IMR-90 (cell line): ENCODE measurements at regions not wholly inside any gene's neighbourhood (a gene's known extent, or its start where the extent isn't known, plus 50 kb on each side); places are given as distances from the start of the nearest gene placed in this dataset.

Source experiments
- ATAC-seq: fragments of 200-7000 bp; cut with Tn5 transposase; 2 replicates; pipeline ENCODE4 v1.9.1; 2020; ENCODE audit warnings: low read depth, mild to moderate bottlenecking, moderate library complexity
- BruUV-seq: library from RNA; stranded (reverse); fragments of 400-500 nt; replicated peaks from 2 replicates; lab custom pipeline; 2021; lab: Mats Ljungman, UMichigan
- CTCF ChIA-PET: fragments of 300-600 bp; formaldehyde crosslinking; extraction: SDS; loops from one replicate; lab custom pipeline; 2021; ENCODE audit warnings: antibody characterized with exemption; lab: Yijun Ruan, JAX
- POLR2A ChIA-PET: fragments of 300-600 bp; sonication (Branson Sonifier 250); formaldehyde crosslinking; loops from one replicate; lab custom pipeline; 2022; ENCODE audit warnings: antibody characterized with exemption; ENCODE audit not compliant: unreplicated experiment; lab: Charles Lee
- DNase-seq: peaks from one replicate; pipeline ENCODE4 v3.0.0; 2013
- H2AFZ ChIP-seq: replicated peaks from 2 replicates; pipeline ENCODE3; 2013; ENCODE audit warnings: low read length, mild to moderate bottlenecking; ENCODE audit not compliant: poor library complexity
- H2AK5ac ChIP-seq: 2 replicates; pipeline ENCODE4 v1.6.1; 2013; ENCODE audit warnings: low read depth, low read length, inconsistent platforms
- H2AK9ac ChIP-seq: replicated peaks from 2 replicates; pipeline ENCODE3; 2013; ENCODE audit warnings: mild to moderate bottlenecking, low read depth, low read length, moderate library complexity; ENCODE audit not compliant: poor library complexity
- H2BK120ac ChIP-seq: 2 replicates; pipeline ENCODE4 v1.6.1; 2013; ENCODE audit warnings: low read depth, low read length, inconsistent platforms
- H2BK15ac ChIP-seq: 3 replicates; pipeline ENCODE4 v1.6.1; 2013; ENCODE audit warnings: low read depth, low read length, inconsistent platforms
- H2BK20ac ChIP-seq: 2 replicates; pipeline ENCODE4 v1.6.1; 2013; ENCODE audit warnings: low read depth, mild to moderate bottlenecking, inconsistent platforms, low read length, moderate library complexity
- H2BK5ac ChIP-seq: 2 replicates; pipeline ENCODE4 v1.6.1; 2013; ENCODE audit warnings: mild to moderate bottlenecking, low read depth, low read length, inconsistent platforms; ENCODE audit not compliant: poor library complexity, severe bottlenecking
- H3K14ac ChIP-seq: replicated peaks from 2 replicates; pipeline ENCODE4 v1.6.1; 2013; ENCODE audit warnings: low read depth, low read length, inconsistent platforms
- H3K18ac ChIP-seq: 2 replicates; pipeline ENCODE4 v1.6.1; 2013; ENCODE audit warnings: low read depth, low read length, control low read depth
- H3K23ac ChIP-seq: 2 replicates; pipeline ENCODE4 v1.6.1; 2013; ENCODE audit warnings: low read depth, low read length, inconsistent platforms
- H3K27ac ChIP-seq: 2 replicates; pipeline ENCODE4 v1.5.1; 2013; ENCODE audit warnings: mild to moderate bottlenecking, control low read depth, low read length; ENCODE audit not compliant: insufficient read depth
- H3K27me3 ChIP-seq: 2 replicates; pipeline ENCODE4 v1.6.1; 2013; ENCODE audit warnings: low read length; ENCODE audit not compliant: control insufficient read depth, insufficient read depth
- H3K36me3 ChIP-seq: 2 replicates; pipeline ENCODE4 v1.6.1; 2013; ENCODE audit warnings: low read length, mixed read lengths; ENCODE audit not compliant: control insufficient read depth, insufficient read depth
- H3K4ac ChIP-seq: 2 replicates; pipeline ENCODE4 v1.6.1; 2013; ENCODE audit warnings: low read depth, low read length, inconsistent platforms
- H3K4me1 ChIP-seq: 2 replicates; pipeline ENCODE4 v1.6.1; 2013; ENCODE audit warnings: low read length, mixed read lengths; ENCODE audit not compliant: control insufficient read depth, insufficient read depth
- H3K4me2 ChIP-seq: 2 replicates; pipeline ENCODE4 v1.6.1; 2013; ENCODE audit warnings: low read depth, mild to moderate bottlenecking, control low read depth, low read length, moderate library complexity
- H3K4me3 ChIP-seq: 2 replicates; pipeline ENCODE4 v1.5.1; 2013; ENCODE audit warnings: low read depth, mild to moderate bottlenecking, control low read depth, low read length, moderate library complexity; ENCODE audit not compliant: insufficient read depth
- H3K56ac ChIP-seq: 2 replicates; pipeline ENCODE4 v1.6.1; 2013; ENCODE audit warnings: low read length, inconsistent platforms; ENCODE audit not compliant: insufficient read depth; ENCODE audit errors: extremely low read depth
- H3K79me1 ChIP-seq, 2 experiments: 2 replicates each; pipeline ENCODE4 v1.6.1; 2013; ENCODE audit warnings: low read length in 2 of 2, inconsistent platforms in 1 of 2, low read depth in 1 of 2
- H3K9ac ChIP-seq: 2 replicates; pipeline ENCODE4 v1.6.1; 2013; ENCODE audit warnings: low read depth, low read length, control low read depth
- H3K9me1 ChIP-seq: 2 replicates; pipeline ENCODE4 v1.6.1; 2013; ENCODE audit warnings: low read length, inconsistent platforms; ENCODE audit not compliant: insufficient read depth
- H3K9me3 ChIP-seq: 2 replicates; pipeline ENCODE4 v1.6.1; 2013; ENCODE audit warnings: low read length; ENCODE audit not compliant: control insufficient read depth, insufficient read depth
- H4K20me1 ChIP-seq: 2 replicates; pipeline ENCODE4 v1.6.1; 2013; ENCODE audit warnings: low read length, inconsistent platforms; ENCODE audit not compliant: insufficient read depth
- H4K5ac ChIP-seq: 2 replicates; pipeline ENCODE4 v1.6.1; 2013; ENCODE audit warnings: mild to moderate bottlenecking, low read depth, low read length, control low read depth
- H4K8ac ChIP-seq, 2 experiments: 2 replicates each; pipeline ENCODE4 v1.6.1; 2013; ENCODE audit warnings: low read depth in 2 of 2, low read length in 2 of 2, control low read depth in 1 of 2, inconsistent platforms in 1 of 2
- H4K91ac ChIP-seq: 2 replicates; pipeline ENCODE4 v1.6.1; 2013; ENCODE audit warnings: low read depth, low read length, inconsistent platforms; ENCODE audit not compliant: insufficient read depth
- POLR2A ChIP-seq: IDR thresholded peaks from 2 replicates; pipeline ENCODE4 v1.6.1; 2012; ENCODE audit warnings: mild to moderate bottlenecking, low read depth, low read length
- whole genome bisulfite sequencing, 2 experiments: methylation state at CpG; one replicate each; pipeline versions ENCODE4 v1.1.5 to v1.1.7; 2013; ENCODE audit warnings: missing lambda C conversion rate in 2 of 2; ENCODE audit not compliant: insufficient read length in 1 of 2; ENCODE audit errors: extremely low coverage in 2 of 2; 5-methylcytosine and 5-hydroxymethylcytosine counted together
- dilution Hi-C: fragments of 300-500 bp; cut with HindIII; formaldehyde crosslinking; loops from one replicate; pipeline ENCODE4 v1.14.3; 2018; ENCODE audit warnings: low sequenced_read_pairs; ENCODE audit not compliant: unreplicated experiment
- in situ Hi-C: fragments of 300-500 bp; cut with MboI; formaldehyde crosslinking; loops from 3 replicates; pipeline ENCODE4 v1.14.3; 2019; ENCODE audit warnings: low sequenced_read_pairs, inconsistent platforms, mixed read lengths
- intact Hi-C: fragments of 100-400 bp; cut with micrococcal nuclease; formaldehyde crosslinking; loops from 2 replicates; pipeline ENCODE4 v1.10.0; 2022

- no CpG with 5 or more reads among the region's 11 CpGs for WGBS, 2 experiments
- POLR2A ChIA-PET, result no interaction called here
- H4K5ac ChIP-seq, result no peak overlapping the region
- H3K4me3 ChIP-seq, result no peak overlapping the region
- no peak for TF ChIP-seq POLR2A
- H3K14ac ChIP-seq, result no peak overlapping the region
- peaks cover 3% of the 10 kb centered on the region; the same call in 1 of the 2 replicates for H3K36me3 ChIP-seq
- no peak overlapping the region for H4K91ac ChIP-seq
- H2AK9ac ChIP-seq, result no peak overlapping the region
- no peaks in the 10 kb centered on the region for H3K4me1 ChIP-seq
- dilution Hi-C loops, result loop anchor here (25.0 kb wide), 1 partner anchor 176 kb away; no protein-coding TSS in a partner anchor
- no peak overlapping the region for H2AFZ ChIP-seq
- H3K9me3 ChIP-seq, result peaks cover 5% of the 10 kb centered on the region
- H2BK20ac ChIP-seq, result no peak overlapping the region
- H4K8ac ChIP-seq, result no peak overlapping the region
- H3K4me2 ChIP-seq, result no peak overlapping the region
- H4K20me1 ChIP-seq, result no peaks in the 10 kb centered on the region
- no peak overlapping the region for H3K4ac ChIP-seq
- no peak overlapping the region for H3K9ac ChIP-seq
- no peak overlapping the region for H3K56ac ChIP-seq
- H3K27ac ChIP-seq, result no peak overlapping the region
- no peak overlapping the region for H3K18ac ChIP-seq
- CTCF ChIA-PET, result interaction anchor here (0.9 to 1.1 kb wide), 2 partner anchors 14 to 160 kb away, joined by 3 read pairs; no protein-coding TSS in a partner anchor
- intact Hi-C loops, result no loop called here
- no peaks in the 10 kb centered on the region for H3K79me1 ChIP-seq
- in situ Hi-C loops, result loop anchor here (25.0 kb wide), 1 partner anchor 876 kb away; no protein-coding TSS in a partner anchor
- no TSS peak for BruUV-seq
- H2BK5ac ChIP-seq, result no peak overlapping the region
- no peak overlapping the region for H2BK15ac ChIP-seq
- H3K9me1 ChIP-seq, result no peaks in the 10 kb centered on the region; the same call in 1 of the 2 replicates
- ATAC-seq (no peak), DNase-seq (no peak)
- H2AK5ac ChIP-seq, result no peak overlapping the region
- no peak overlapping the region for H3K23ac ChIP-seq
- H3K27me3 ChIP-seq, result no peaks in the 10 kb centered on the region
- H2BK120ac ChIP-seq, result no peak overlapping the region
Measured at GRCh38 chr1:184810735-184811343, 56.2 kb upstream of the EDEM3 start.
